IMR-90 (cell line): ENCODE measurements at regions not wholly inside any gene's neighbourhood (a gene's known extent, or its start where the extent isn't known, plus 50 kb on each side); places are given as distances from the start of the nearest gene placed in this dataset.

Experiments
- ATAC-seq: fragments of 200-7000 bp; cut with Tn5 transposase; 2 replicates; pipeline ENCODE4 v1.9.1; 2020; ENCODE audit warnings: low read depth, mild to moderate bottlenecking, moderate library complexity
- BruUV-seq: library from RNA; stranded (reverse); fragments of 400-500 nt; replicated peaks from 2 replicates; lab custom pipeline; 2021; lab: Mats Ljungman, UMichigan
- CTCF ChIA-PET: fragments of 300-600 bp; formaldehyde crosslinking; extraction: SDS; loops from one replicate; lab custom pipeline; 2021; ENCODE audit warnings: antibody characterized with exemption; lab: Yijun Ruan, JAX
- POLR2A ChIA-PET: fragments of 300-600 bp; sonication (Branson Sonifier 250); formaldehyde crosslinking; loops from one replicate; lab custom pipeline; 2022; ENCODE audit warnings: antibody characterized with exemption; ENCODE audit not compliant: unreplicated experiment; lab: Charles Lee
- DNase-seq: peaks from one replicate; pipeline ENCODE4 v3.0.0; 2013
- H2AFZ ChIP-seq: replicated peaks from 2 replicates; pipeline ENCODE3; 2013; ENCODE audit warnings: low read length, mild to moderate bottlenecking; ENCODE audit not compliant: poor library complexity
- H2AK5ac ChIP-seq: 2 replicates; pipeline ENCODE4 v1.6.1; 2013; ENCODE audit warnings: low read depth, low read length, inconsistent platforms
- H2AK9ac ChIP-seq: replicated peaks from 2 replicates; pipeline ENCODE3; 2013; ENCODE audit warnings: mild to moderate bottlenecking, low read depth, low read length, moderate library complexity; ENCODE audit not compliant: poor library complexity
- H2BK120ac ChIP-seq: 2 replicates; pipeline ENCODE4 v1.6.1; 2013; ENCODE audit warnings: low read depth, low read length, inconsistent platforms
- H2BK15ac ChIP-seq: 3 replicates; pipeline ENCODE4 v1.6.1; 2013; ENCODE audit warnings: low read depth, low read length, inconsistent platforms
- H2BK20ac ChIP-seq: 2 replicates; pipeline ENCODE4 v1.6.1; 2013; ENCODE audit warnings: low read depth, mild to moderate bottlenecking, inconsistent platforms, low read length, moderate library complexity
- H2BK5ac ChIP-seq: 2 replicates; pipeline ENCODE4 v1.6.1; 2013; ENCODE audit warnings: mild to moderate bottlenecking, low read depth, low read length, inconsistent platforms; ENCODE audit not compliant: poor library complexity, severe bottlenecking
- H3K14ac ChIP-seq: replicated peaks from 2 replicates; pipeline ENCODE4 v1.6.1; 2013; ENCODE audit warnings: low read depth, low read length, inconsistent platforms
- H3K18ac ChIP-seq: 2 replicates; pipeline ENCODE4 v1.6.1; 2013; ENCODE audit warnings: low read depth, low read length, control low read depth
- H3K23ac ChIP-seq: 2 replicates; pipeline ENCODE4 v1.6.1; 2013; ENCODE audit warnings: low read depth, low read length, inconsistent platforms
- H3K27ac ChIP-seq: 2 replicates; pipeline ENCODE4 v1.5.1; 2013; ENCODE audit warnings: mild to moderate bottlenecking, control low read depth, low read length; ENCODE audit not compliant: insufficient read depth
- H3K27me3 ChIP-seq: 2 replicates; pipeline ENCODE4 v1.6.1; 2013; ENCODE audit warnings: low read length; ENCODE audit not compliant: control insufficient read depth, insufficient read depth
- H3K36me3 ChIP-seq: 2 replicates; pipeline ENCODE4 v1.6.1; 2013; ENCODE audit warnings: low read length, mixed read lengths; ENCODE audit not compliant: control insufficient read depth, insufficient read depth
- H3K4ac ChIP-seq: 2 replicates; pipeline ENCODE4 v1.6.1; 2013; ENCODE audit warnings: low read depth, low read length, inconsistent platforms
- H3K4me1 ChIP-seq: 2 replicates; pipeline ENCODE4 v1.6.1; 2013; ENCODE audit warnings: low read length, mixed read lengths; ENCODE audit not compliant: control insufficient read depth, insufficient read depth
- H3K4me2 ChIP-seq: 2 replicates; pipeline ENCODE4 v1.6.1; 2013; ENCODE audit warnings: low read depth, mild to moderate bottlenecking, control low read depth, low read length, moderate library complexity
- H3K4me3 ChIP-seq: 2 replicates; pipeline ENCODE4 v1.5.1; 2013; ENCODE audit warnings: low read depth, mild to moderate bottlenecking, control low read depth, low read length, moderate library complexity; ENCODE audit not compliant: insufficient read depth
- H3K56ac ChIP-seq: 2 replicates; pipeline ENCODE4 v1.6.1; 2013; ENCODE audit warnings: low read length, inconsistent platforms; ENCODE audit not compliant: insufficient read depth; ENCODE audit errors: extremely low read depth
- H3K79me1 ChIP-seq, 2 experiments: 2 replicates each; pipeline ENCODE4 v1.6.1; 2013; ENCODE audit warnings: low read length in 2 of 2, inconsistent platforms in 1 of 2, low read depth in 1 of 2
- H3K9ac ChIP-seq: 2 replicates; pipeline ENCODE4 v1.6.1; 2013; ENCODE audit warnings: low read depth, low read length, control low read depth
- H3K9me1 ChIP-seq: 2 replicates; pipeline ENCODE4 v1.6.1; 2013; ENCODE audit warnings: low read length, inconsistent platforms; ENCODE audit not compliant: insufficient read depth
- H3K9me3 ChIP-seq: 2 replicates; pipeline ENCODE4 v1.6.1; 2013; ENCODE audit warnings: low read length; ENCODE audit not compliant: control insufficient read depth, insufficient read depth
- H4K20me1 ChIP-seq: 2 replicates; pipeline ENCODE4 v1.6.1; 2013; ENCODE audit warnings: low read length, inconsistent platforms; ENCODE audit not compliant: insufficient read depth
- H4K5ac ChIP-seq: 2 replicates; pipeline ENCODE4 v1.6.1; 2013; ENCODE audit warnings: mild to moderate bottlenecking, low read depth, low read length, control low read depth
- H4K8ac ChIP-seq, 2 experiments: 2 replicates each; pipeline ENCODE4 v1.6.1; 2013; ENCODE audit warnings: low read depth in 2 of 2, low read length in 2 of 2, control low read depth in 1 of 2, inconsistent platforms in 1 of 2
- H4K91ac ChIP-seq: 2 replicates; pipeline ENCODE4 v1.6.1; 2013; ENCODE audit warnings: low read depth, low read length, inconsistent platforms; ENCODE audit not compliant: insufficient read depth
- BHLHE40 ChIP-seq: fragments of 150-350 bp; IDR thresholded peaks from 2 replicates; pipeline ENCODE4 v1.6.1; 2016; ENCODE audit warnings: mild to moderate bottlenecking, low read depth, low read length
- CEBPB ChIP-seq: IDR thresholded peaks from 2 replicates; pipeline ENCODE4 v1.6.1; 2012; ENCODE audit warnings: low read depth, low read length, improper control_type of control experiment
- CHD1 ChIP-seq: IDR thresholded peaks from 2 replicates; pipeline ENCODE4 v1.6.1; 2012; ENCODE audit warnings: low read depth, low read length, improper control_type of control experiment
- FOS ChIP-seq: fragments of 150-350 bp; IDR thresholded peaks from 2 replicates; pipeline ENCODE4 v1.6.1; 2016; ENCODE audit warnings: low read depth, low read length
- MAZ ChIP-seq: IDR thresholded peaks from 2 replicates; pipeline ENCODE4 v1.6.1; 2012; ENCODE audit warnings: low read depth, mild to moderate bottlenecking, low read length, improper control_type of control experiment, moderate library complexity, borderline replicate concordance
- NFE2L2 ChIP-seq: fragments of 150-350 bp; IDR thresholded peaks from 2 replicates; pipeline ENCODE4 v1.6.1; 2016; ENCODE audit warnings: low read depth, mild to moderate bottlenecking, low read length
- POLR2A ChIP-seq: IDR thresholded peaks from 2 replicates; pipeline ENCODE4 v1.6.1; 2012; ENCODE audit warnings: mild to moderate bottlenecking, low read depth, low read length
- RAD21 ChIP-seq: IDR thresholded peaks from 2 replicates; pipeline ENCODE4 v1.6.1; 2012; ENCODE audit warnings: low read length, improper control_type of control experiment
- RFX5 ChIP-seq: IDR thresholded peaks from 2 replicates; pipeline ENCODE4 v1.8.0; 2012; ENCODE audit warnings: low read depth, mild to moderate bottlenecking, low read length, moderate library complexity
- SMC3 ChIP-seq: fragments of 150-350 bp; IDR thresholded peaks from 2 replicates; pipeline ENCODE4 v1.6.1; 2016; ENCODE audit warnings: low read depth, mild to moderate bottlenecking, antibody characterized with exemption, low read length, moderate library complexity
- WGBS, 2 experiments: methylation state at CpG; one replicate each; pipeline versions ENCODE4 v1.1.5 to v1.1.7; 2013; ENCODE audit warnings: missing lambda C conversion rate in 2 of 2; ENCODE audit not compliant: insufficient read length in 1 of 2; ENCODE audit errors: extremely low coverage in 2 of 2; 5-methylcytosine and 5-hydroxymethylcytosine counted together
- dilution Hi-C: fragments of 300-500 bp; cut with HindIII; formaldehyde crosslinking; loops from one replicate; pipeline ENCODE4 v1.14.3; 2018; ENCODE audit warnings: low sequenced_read_pairs; ENCODE audit not compliant: unreplicated experiment
- in situ Hi-C: fragments of 300-500 bp; cut with MboI; formaldehyde crosslinking; loops from 3 replicates; pipeline ENCODE4 v1.14.3; 2019; ENCODE audit warnings: low sequenced_read_pairs, inconsistent platforms, mixed read lengths
- intact Hi-C: fragments of 100-400 bp; cut with micrococcal nuclease; formaldehyde crosslinking; loops from 2 replicates; pipeline ENCODE4 v1.10.0; 2022
- TF ChIP-seq, protein P1 (sequence below): fragments of 150-350 bp; IDR thresholded peaks from 2 replicates; pipeline ENCODE4 v1.6.1; 2017; ENCODE audit warnings: mild to moderate bottlenecking, antibody characterized with exemption, low read length, low read depth
- TF ChIP-seq, protein P2 (sequence below): conservative IDR thresholded peaks from 2 replicates; pipeline ENCODE4 v1.5.1; 2012; ENCODE audit warnings: mild to moderate bottlenecking, low read depth, low read length, improper control_type of control experiment

DNA sequence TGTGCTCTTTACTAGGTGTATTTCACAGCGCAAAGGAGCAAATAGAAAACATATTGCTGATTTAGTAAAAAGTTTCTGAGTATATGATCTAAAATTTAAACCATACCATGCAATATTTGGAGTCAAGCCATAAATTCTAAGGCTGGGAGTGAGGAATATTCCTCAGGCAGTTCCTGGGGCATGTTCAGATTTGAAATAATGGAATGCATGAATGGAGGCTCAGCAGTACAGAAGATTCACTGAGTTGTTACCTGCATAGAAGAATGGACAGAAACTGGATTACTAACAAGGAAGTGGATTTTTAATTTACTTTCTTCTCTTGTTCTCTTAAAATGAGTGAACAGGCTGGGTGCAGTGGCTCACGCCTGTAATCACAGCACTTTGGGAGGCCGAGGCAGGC is 441.0 kb upstream of the MAP2 start:
- H4K20me1 ChIP-seq: no peaks in the 10 kb centered on the region
- no CpG with 5 or more reads among the region's 3 CpGs for WGBS, 2 experiments
- H3K23ac ChIP-seq: no peak overlapping the region
- H2BK120ac ChIP-seq: no peak overlapping the region
- H3K9me1 ChIP-seq: no peaks in the 10 kb centered on the region
- no peak overlapping the region for H4K8ac ChIP-seq
- H2BK5ac ChIP-seq: no peak overlapping the region
- no peak overlapping the region for H4K5ac ChIP-seq
- in situ Hi-C loops (no loop called here), dilution Hi-C loops (no loop called here), intact Hi-C loops (no loop called here)
- H3K4me2 ChIP-seq: no peak overlapping the region
- H2AK5ac ChIP-seq: no peak overlapping the region
- no peaks in the 10 kb centered on the region for H3K27me3 ChIP-seq
- H2BK20ac ChIP-seq: no peak overlapping the region
- no peak overlapping the region for H3K56ac ChIP-seq
- peaks cover 5% of the 10 kb centered on the region for H3K9me3 ChIP-seq
- no peaks in the 10 kb centered on the region for H3K4me1 ChIP-seq
- DNase-seq (no peak), ATAC-seq (no peak)
- no peak overlapping the region for H3K27ac ChIP-seq
- no peak for TF ChIP-seq RAD21
- no peak for TF ChIP-seq SMC3
- TF ChIP-seq FOS: no peak
- no peak for TF ChIP-seq RFX5
- TF ChIP-seq CEBPB: no peak
- no peak for TF ChIP-seq BHLHE40
- TF ChIP-seq MAZ: no peak
- TF ChIP-seq NFE2L2: no peak
- no peak for TF ChIP-seq POLR2A
- TF ChIP-seq, protein P1, sequence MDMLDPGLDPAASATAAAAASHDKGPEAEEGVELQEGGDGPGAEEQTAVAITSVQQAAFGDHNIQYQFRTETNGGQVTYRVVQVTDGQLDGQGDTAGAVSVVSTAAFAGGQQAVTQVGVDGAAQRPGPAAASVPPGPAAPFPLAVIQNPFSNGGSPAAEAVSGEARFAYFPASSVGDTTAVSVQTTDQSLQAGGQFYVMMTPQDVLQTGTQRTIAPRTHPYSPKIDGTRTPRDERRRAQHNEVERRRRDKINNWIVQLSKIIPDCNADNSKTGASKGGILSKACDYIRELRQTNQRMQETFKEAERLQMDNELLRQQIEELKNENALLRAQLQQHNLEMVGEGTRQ: no peak
- no peak for TF ChIP-seq CHD1
- TF ChIP-seq, protein P2, sequence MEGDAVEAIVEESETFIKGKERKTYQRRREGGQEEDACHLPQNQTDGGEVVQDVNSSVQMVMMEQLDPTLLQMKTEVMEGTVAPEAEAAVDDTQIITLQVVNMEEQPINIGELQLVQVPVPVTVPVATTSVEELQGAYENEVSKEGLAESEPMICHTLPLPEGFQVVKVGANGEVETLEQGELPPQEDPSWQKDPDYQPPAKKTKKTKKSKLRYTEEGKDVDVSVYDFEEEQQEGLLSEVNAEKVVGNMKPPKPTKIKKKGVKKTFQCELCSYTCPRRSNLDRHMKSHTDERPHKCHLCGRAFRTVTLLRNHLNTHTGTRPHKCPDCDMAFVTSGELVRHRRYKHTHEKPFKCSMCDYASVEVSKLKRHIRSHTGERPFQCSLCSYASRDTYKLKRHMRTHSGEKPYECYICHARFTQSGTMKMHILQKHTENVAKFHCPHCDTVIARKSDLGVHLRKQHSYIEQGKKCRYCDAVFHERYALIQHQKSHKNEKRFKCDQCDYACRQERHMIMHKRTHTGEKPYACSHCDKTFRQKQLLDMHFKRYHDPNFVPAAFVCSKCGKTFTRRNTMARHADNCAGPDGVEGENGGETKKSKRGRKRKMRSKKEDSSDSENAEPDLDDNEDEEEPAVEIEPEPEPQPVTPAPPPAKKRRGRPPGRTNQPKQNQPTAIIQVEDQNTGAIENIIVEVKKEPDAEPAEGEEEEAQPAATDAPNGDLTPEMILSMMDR: no peak
- CTCF ChIA-PET: no interaction called here
- no peak overlapping the region for H2AK9ac ChIP-seq
- H3K79me1 ChIP-seq: no peaks in the 10 kb centered on the region
- no peak overlapping the region for H2BK15ac ChIP-seq
- H3K36me3 ChIP-seq: no peaks in the 10 kb centered on the region
- H3K4ac ChIP-seq: no peak overlapping the region
- H3K18ac ChIP-seq: no peak overlapping the region
- no peak overlapping the region for H3K14ac ChIP-seq
- no peak overlapping the region for H4K91ac ChIP-seq
- no peak overlapping the region for H3K4me3 ChIP-seq
- H3K9ac ChIP-seq: no peak overlapping the region
- BruUV-seq: no TSS peak
- POLR2A ChIA-PET: no interaction called here
- H2AFZ ChIP-seq: no peak overlapping the region
